HG02759 (cell line): ENCODE measurements at regions not wholly inside any gene's neighbourhood (a gene's known extent, or its start where the extent isn't known, plus 50 kb on each side); places are given as distances from the start of the nearest gene placed in this dataset.
"Not testable (repeated sequence)": the region's sequence is repeated elsewhere in the genome, so short reads cannot be mapped to it uniquely, and the experiment has no call there.

Experiments
- ATAC-seq: cut with Tn5 transposase; IDR thresholded peaks from one replicate; pipeline ENCODE4 v1.9.1; 2021; ENCODE audit warnings: mild to moderate bottlenecking, moderate library complexity; ENCODE audit not compliant: unreplicated experiment

DNA sequence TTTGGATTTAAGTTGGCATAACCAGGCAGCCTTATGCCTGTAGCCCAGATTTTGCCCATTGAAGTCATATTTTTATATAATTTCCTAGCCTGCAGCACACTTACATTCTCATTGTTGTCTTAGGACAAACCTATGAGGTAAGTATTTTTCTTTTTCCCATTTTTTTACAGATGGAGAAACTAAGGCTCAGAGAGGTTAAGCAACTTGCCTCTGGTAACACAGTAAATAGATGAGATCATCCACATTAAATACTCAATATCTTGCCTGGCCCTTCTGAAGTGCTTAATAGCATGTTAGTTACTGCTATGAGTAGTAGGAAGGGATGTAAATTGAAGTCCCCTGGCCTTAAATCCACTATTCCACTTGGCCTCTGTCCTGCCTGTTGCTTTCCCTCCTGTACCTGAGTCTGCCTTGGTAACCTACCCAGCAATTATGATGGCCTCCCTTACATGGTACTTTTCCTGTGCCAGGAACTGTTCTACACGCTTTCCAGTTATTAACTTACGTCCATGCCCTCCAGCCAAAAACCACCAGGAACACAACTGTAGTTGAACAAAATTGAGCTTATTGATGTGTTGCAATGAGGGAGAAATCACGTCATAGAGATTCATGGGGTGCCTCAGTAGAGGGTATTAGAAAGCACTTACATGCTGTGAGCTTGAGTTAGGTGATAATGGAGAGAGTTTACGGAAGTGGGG, 111.6 kb upstream of the FGGY start:
- no peak for ATAC-seq

DNA sequence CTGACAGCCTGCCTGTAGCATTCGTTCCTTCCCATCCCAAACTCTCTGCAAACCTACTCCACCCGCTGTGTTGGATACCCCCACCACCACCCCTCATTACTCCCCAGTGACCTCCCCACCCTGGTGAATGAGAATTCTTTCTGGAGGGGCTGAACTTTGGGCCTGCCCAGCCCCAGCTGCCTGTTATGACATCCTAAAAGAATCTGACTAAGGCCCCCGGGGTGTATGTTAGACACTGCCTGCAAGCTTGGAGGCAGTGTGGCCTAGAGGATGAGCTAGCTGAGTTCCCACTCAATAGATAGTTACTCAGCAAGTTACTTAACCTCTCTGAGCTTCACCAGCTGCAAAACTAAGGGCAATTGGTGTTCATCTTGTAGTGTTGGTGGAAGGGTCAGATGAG, 110.2 kb upstream of the FGGY start:
- no peak for ATAC-seq

DNA sequence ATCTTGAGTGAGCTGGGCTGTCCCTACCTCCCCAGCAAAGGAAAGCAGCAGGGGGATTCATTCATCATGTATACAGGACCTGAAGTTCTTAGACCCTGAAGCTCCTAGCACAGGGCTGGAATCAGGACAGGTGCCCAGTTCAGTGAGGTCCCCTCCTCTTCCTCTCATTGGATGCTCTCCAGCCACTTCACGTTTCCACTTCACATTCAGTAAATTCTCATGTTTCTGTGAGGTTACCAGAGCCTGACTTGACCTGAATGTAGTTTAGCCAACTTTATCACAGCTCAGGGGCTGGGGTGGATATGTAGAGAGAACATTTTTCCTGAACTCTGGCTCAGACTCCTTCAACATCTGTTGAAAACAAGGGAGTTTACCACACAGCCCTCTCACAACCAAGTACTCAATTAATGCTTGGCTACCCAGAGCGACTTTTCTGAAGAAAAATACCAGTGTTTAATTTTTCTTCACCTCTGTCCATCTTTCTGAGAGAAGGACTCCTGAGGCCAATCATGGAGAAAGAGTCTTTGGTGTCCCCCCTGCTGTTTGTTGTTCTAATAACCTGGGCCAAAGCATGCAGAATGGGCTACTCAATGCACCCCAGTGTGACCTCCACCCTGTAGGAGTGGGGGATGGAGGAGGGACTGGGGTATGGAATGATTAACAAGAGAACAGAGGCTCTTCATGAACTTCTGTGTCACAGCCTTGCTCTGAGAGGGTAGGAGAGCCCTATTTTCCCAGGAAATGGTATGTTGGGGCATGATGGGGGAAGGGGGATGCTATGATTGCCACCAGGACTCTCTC, 108.3 kb upstream of the FGGY start:
- no peak for ATAC-seq

DNA sequence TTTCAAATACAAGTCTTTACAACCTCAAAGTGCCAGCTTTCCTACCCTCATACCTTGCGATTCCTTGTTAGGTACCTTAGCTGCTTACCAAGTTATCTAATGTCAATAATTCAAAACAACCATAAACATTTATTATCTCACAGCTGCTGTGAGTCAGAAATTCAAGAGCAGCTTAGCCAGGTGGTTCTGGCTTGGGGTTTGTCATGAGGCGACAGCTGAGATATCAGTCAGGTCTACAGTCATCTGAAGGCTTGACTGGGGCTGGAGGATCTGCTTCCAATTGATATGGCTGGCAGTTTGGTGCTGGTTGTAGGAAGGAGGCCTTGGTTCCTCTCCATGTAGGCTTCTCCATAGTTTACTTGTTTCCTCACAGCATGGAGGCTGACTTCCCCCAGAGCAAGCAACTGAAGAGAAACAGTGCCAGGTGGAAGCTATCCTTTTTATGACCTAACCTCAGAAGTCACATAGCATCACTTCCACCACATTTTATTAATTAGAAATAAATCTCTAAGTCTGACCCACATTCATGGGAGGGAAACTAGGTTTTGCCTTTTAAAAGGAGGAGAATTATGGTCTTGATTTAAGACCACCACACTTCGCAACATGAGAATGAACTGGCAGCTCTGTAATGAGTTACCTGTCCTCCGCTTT, 103.3 kb upstream of the FGGY start:
- ATAC-seq = no peak

DNA sequence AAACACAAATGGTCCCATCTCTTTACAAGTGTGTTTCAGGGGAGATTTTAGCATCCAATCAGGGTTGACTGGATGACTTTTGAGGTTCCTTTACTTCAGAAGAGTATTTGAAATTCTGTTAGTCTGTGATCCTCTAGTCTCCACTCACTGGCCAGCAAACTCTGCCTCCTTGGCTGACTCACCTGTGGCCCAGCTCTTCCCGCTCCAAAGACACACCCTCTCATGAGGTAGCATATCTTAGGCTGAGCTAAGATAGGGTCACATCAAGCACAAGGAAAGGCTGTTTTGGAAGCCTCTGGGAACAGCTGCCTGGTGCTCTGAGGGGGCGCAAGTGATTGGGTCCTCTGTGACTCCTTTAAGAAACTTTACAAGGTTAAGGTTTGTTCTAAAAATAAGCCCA, 102.3 kb upstream of the FGGY start:
- no peak for ATAC-seq

DNA sequence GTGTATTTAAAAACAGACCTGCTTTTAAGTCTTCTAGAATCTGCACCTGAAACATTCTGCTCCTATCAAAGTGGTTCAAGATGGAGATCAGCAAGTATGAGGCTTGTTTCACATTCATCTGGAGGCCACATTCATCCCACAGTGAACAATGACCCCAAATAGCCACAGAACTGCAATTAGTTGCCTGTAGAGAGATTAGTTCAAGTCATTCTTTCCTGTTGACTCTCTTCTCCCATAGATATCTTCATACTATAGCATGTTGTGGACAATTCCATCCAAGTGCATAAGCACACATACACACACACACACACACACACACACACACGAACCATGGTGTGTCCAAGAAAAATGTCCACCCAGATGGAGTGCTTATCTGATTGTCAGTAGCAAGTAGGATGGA, 101.7 kb upstream of the FGGY start:
- ATAC-seq = no peak

DNA sequence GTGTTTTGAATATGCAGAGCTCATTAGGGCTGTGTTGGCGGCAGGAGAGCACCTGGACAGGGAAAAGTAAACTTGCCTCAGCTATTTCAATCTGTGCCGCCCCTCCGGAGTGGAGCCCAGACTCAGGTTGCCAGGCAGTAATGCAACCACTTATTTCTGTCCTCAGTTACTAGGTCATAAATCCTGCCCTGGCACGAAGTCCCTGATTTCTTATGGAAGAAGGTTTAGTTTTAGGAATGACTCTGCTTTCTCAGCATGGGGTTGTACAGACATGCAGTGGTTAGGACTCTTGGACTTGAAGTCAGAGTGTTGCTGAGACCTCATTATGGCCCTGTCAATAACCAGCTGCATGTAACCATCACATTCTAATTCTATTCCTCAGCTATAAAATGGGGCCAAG, 98.3 kb upstream of the FGGY start:
- ATAC-seq = no peak

DNA sequence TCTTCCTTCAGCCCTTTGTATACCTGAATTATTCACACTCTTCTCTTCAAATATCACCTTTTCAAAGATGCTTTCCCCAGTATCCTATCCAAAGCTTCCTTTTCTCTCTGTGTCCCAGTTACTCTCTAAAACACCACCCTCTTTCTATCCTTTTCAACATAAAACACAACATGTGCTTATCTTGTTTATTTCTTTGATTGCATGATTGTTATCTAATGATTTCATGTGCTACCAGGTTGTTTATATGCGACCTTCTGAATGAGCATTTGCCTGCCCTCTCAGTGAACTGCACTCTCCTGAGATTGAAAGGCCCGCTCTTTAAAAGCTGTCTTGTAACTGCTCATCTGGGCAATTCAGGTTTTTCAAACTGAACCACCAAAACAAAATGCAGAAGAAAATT, 97.7 kb upstream of the FGGY start:
- no peak for ATAC-seq

DNA sequence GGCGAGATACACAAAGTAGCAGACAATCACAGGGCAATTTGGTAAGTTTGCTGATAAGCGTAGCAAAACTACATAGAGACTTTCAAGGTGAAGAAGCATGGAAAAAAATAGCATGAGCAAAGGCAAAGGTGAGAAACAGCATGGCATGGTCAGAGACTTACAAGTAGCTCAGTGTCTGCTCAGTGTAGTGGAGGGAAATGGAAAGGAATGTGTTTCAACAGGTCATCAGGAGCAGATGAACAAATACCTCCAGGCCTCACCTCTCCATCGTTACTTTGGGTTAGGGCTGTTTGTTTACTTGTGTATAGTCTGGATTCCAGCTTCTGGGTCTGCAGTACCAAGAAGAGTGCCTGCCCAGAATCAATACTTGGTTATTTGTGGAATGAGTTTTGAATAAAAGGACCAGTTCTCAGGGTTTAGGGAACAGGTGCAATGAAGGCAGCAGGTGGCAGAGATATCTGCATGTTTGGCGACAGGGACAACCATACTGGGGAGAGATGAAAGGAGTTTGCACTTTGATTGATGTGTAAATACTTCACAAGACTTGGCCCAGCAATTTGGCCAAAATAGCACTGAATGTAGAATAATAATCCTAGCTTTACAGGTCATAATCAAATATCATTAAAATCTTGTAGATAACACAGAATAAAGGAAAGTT, 97.0 kb upstream of the FGGY start:
- ATAC-seq = no peak

DNA sequence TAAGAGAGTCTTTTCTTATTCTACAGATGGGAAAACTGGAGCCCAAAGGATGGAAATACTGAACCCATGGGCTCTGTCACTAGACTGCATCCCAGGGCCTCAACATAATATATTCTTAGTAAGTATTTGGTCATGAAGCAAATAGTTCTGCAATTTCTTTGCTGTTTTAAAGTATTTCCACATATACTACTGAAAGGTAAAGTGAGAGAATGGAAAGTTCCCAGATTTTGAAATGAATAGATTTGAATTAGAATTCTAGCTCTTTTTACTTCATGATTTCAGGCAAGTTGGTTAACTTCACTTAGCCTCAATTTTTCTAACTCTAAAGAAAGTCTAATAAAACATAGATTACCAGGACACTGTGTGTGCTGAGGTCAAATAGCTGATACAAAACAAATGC, 95.6 kb upstream of the FGGY start:
- no peak for ATAC-seq

DNA sequence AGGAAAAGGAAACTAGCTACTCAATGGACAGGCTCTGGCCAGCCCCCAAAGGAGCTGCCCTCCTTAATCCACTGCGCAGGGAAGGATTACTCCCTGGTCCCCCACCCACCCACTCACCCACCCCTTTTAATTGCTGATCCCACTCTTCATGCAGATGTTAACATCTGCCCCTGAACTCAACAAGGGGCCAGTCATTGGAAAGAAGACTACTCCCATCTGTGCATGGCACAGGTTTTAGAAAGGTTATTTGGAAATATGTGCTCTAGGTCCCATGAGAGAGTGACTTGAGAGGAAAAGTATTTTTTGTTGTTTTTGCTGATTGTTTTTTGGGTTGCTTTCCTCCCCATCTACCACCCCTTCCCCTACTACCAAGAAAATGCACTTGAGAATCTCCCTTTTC, 94.4 kb upstream of the FGGY start:
- ATAC-seq = no peak

DNA sequence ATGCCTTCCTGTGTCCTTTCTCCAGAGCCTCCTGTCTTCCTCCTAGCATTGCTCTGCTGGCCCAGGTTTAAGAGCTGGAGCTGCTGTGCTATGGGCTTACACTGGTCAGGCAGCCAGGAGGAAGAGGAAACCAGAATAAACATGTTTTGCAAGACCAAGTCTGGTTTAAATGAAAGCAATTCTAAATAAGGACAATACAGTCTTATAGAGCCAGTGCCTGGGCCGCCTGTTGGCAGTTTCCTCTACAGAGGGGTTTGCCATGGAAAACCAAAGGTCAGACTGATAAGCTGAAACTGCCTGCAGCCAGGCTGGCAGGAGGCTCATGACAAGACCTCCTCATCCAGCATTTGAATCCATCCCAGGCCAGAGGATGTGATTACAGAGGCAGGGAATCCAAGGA, 92.9 kb upstream of the FGGY start:
- no peak for ATAC-seq

DNA sequence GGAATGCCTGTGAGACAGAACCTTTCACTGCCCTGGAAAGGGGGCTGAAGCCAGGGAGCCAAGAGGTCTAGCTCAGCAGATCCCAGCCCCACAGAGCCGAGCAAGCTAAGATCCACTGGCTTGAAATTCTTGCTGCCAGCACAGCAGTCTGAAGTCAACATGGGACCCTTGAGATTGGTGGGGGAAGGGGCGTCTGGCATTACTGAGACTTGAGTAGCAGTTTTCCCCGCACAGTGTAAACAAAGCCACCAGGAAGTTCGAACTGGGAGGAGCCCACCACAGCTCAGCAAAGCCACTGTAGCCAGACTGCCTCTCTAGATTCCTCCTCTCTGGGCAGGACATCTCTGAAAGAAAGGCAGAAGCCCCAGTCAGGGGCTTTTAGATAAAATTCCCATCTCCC, 90.3 kb upstream of the FGGY start:
- not testable (repeated sequence) for ATAC-seq

DNA sequence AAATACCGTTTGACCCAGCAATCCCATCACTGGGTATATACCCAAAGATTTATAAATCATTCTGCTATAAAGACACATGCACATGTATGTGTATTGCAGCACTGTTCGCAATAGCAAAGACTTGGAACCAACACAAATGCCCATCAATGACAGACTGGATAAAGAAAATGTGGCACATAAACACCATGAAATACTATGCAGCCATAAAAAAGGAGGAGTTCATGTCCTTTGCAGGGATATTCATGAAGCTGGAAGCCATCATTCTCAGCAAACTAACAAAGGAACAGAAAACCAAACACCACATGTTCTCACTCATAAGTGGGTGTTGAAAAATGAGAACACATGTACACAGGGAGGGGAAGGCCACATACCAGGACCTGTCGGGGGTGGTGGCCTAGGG, 86.5 kb upstream of the FGGY start:
- ATAC-seq = not testable (repeated sequence)

DNA sequence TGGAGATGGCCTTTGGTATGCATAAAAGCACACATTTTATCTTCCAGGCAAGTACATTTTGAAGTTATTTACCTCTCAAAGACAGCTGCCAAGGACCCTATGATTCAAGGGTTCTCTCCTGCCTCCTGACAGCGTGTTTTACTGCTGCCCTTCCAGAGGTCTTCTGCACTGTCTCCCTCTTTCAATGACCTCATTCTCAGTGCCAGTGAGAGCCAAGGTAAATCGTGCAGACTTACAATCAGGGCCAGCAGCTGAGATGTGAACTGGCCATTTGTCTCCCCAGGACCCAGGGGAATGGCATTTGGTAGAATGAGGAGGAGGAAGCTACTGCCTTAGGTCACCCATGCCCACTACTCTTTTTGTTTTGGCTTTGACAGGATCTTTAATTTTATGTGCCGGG, 84.2 kb upstream of the FGGY start:
- ATAC-seq = no peak

DNA sequence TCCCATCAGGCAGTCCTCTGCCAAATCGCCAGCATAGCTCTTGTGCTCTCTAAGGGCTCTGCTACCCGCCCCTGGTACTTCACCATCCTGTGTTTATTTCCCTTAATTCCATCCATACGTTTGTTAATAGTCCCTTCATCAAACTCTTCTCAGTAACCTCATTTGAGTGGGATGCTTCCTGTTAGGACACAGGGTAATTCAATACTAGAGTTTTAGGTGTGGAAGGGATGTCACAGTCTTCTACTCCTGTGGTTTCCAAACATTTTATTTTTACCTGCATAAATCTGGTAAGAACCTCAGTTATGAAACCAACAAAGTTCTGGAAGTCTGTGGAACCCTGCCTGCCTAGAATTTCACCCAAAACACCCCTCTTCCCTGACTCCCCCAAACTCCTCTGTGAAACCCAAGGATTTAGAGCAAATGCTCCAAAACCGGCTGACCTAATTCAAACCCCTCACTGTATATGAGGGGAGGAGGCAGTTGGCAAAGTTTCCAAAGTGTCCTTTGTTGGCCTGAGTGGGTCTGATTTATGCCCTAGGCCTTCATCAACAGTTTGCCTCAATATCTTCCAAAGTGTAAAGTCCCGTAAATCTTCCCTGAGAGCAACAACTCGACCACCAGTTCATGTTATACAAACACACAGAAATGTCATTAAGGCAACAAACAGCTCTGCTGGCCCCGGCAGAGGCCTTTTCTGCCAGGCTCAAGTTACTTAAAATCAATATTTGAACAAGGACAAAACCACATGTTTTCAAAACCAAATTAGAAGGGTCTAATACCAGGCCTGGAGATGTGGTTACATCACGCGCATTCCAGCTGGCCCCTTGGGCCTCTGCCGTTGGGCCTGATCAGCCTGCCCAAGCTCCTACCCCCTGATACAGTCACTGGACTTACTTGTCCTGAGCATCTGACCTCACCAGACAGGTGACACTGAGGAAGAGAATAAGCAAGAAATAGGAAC, 82.4 kb upstream of the FGGY start:
- ATAC-seq = no peak

DNA sequence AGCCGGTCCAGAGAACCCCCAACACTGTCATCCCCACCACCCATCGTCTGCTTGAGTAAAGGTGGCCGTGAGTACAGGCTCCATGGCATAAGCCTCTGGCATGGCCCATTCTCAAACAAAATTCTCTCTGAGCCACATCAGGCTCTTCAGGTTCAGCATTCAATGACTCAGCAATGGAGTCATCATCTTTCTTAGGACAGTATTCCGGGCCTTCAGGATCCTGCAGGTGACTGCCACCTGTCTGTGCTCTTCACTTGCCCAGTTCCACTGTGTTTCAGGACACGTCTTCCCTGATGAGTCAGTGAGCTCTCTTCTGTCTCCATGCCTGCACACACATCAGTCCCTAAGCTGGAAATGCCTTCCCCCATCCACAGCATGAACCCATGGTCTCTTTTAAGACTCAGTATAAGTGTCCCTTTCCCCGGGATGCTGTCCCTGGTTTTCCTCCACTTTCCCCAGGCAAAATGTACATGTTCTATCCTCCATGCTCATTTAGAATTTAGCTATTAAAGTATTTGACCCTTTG, 81.1 kb upstream of the FGGY start:
- ATAC-seq = no peak

DNA sequence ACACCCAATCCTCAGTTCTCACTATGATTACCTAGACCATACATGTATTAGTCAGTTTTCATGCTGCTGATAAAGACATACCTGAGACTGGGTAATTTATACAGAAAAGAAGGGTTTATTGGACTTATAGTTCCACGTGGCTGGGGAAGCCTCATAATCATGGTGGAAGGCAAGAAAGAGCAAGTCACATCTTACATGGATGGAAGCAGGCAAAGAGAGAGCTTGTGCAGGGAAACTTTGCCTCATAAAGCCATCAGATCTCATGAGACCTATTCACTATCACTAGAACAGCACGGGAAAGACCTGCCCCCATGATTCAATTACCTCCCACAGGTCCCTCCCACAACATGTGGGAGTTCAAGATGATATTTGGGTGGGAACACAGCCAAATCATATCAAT, 79.5 kb upstream of the FGGY start:
- not testable (repeated sequence) for ATAC-seq

DNA sequence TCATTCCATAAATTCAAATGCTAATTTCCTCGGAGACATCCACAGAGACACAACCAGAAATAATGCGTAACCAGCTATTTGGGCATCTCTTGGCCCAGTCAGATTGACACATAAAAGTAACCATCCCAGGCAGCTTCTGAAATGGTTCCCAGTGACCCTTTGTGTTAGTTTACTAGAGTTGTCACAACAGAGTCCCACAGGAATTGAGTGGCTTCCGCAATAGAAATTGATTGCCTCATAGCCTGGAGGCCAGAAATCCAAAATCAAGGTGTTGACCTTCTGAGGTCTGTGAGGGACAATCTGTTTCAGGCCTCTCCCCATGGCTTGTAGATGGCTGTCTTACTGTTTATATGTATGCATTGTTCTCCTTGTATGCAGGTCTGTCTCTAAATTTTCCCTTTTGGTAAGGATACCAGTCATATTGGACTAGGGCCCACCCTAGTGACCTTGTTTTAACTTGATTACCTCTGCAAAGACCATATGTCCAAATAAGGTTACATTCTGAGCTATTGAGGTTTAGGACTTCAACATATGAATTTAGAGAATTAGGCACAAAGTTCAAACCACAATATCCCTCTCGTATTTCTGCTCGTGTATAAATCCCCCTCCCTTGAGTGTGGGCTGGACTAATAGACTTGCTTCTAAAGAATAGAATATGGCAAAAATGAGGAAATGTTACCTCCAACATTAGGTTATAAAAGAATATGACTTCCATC, 78.2 kb upstream of the FGGY start:
- ATAC-seq = no peak

DNA sequence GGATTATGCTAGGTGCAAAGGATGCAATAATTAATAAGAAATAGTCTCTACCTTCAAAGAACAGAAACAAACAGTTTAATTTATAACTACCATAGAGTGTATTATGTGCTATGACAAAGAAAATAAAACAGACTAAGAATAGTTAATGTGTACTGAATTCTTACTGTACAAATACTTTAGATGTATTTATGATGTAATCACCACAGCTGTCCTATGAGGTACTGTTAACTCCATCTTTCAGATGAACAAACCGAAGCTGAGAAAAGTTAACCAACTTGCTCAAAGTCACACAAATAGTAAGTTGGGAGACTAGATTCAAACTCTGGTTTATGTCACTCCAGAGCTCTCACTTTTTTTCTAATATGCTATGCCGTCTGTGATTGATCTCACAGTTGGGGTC, 77.0 kb upstream of the FGGY start:
- ATAC-seq = no peak
